ENCODE measurements at regions not wholly inside any gene's neighbourhood (a gene's known extent, or its start where the extent isn't known, plus 50 kb on each side); places are given as distances from the start of the nearest gene placed in this dataset.

- Histone ChIP-seq H3K4me3 (no peak overlapping the region), H3K4me1 (replicated peaks in 1 of 2) (no peaks in the 10 kb centered on the region), H3K9me3 (replicated peaks in 1 of 3) (no peaks in the 10 kb centered on the region), H3K27me3 (no peaks in the 10 kb centered on the region), H3K27ac (no peak overlapping the region), H3K36me3 (replicated peaks in 1 of 2) (no peaks in the 10 kb centered on the region)
- no peak for TF ChIP-seq POLR2A (IDR thresholded peaks at IDR 0.05)
- no peak for TF ChIP-seq CTCF (IDR thresholded peaks at IDR 0.05)
- DNase-seq, result no peak
- WGBS, 4 donors, result 82 to 92% (median 89%) methylated on average over 5 of the region's 5 CpGs
- intact Hi-C loops (cut with DNase I), result no loop called here
Measured at GRCh38 chr6:130585587-130585986, 219.8 kb downstream of the TMEM200A start.

DNA sequence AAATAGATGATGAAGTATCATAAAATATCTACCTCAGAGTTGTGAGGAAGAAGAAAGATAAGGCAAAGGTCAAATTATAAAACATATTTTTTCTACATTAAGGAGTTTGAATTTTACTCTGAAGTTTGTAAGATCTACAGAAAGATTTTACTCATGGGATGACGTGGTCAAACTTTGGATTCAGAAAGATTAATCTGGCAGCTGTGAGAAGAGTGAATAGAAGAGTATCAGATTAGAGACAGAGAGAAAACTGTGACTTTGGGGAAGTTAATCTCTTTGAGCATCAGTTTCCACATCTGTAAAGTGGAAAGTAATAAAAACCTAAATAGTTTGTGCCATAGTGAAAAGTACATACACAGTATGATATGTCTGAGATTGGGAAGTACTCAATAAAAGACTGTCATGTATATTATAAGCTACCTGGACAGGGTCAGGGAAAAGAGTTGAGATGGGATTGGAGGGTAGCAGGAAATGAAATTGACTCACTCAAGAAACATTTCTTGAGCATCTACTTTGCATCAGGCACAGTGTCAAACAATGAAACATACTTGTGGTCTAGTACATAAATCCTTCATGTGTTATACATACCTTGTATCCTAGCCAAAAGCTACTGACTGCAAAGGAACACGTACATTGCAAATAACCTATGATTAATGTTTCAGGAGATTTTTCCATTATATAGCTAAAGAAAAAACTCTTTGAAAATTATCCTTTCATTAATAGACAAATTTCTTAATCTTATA, 222.1 kb downstream of the TMEM200A start:
- 65 to 74% (median 69%) methylated on average over 2 of the region's 2 CpGs for WGBS, 4 donors
- TF ChIP-seq POLR2A (IDR thresholded peaks at IDR 0.05), result no peak
- TF ChIP-seq CTCF (IDR thresholded peaks at IDR 0.05), result no peak

DNA sequence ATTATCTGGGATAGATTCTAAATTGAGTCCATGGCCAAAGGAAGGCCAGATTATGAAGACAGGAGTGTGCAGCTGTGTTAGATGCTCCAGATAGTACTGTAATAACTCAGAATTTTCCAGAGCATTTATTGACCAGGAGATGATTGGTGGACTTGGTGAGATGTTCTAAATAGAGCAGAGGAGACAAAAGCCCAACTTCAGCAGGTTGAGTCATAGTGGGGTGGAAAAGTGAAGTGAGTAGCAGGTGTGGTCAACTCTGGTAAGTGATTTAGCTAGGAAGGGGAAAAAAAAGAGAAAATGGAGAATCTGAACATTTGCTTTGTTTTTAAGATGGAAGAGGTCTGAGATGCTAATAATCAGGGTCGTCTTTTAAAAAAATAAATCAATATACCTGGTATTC, 227.4 kb downstream of the TMEM200A start:
- TF ChIP-seq CTCF (IDR thresholded peaks at IDR 0.05), result no peak
- no peak for TF ChIP-seq POLR2A (IDR thresholded peaks at IDR 0.05)
- Histone ChIP-seq H3K9me3 (replicated peaks in 1 of 3) (no peaks in the 10 kb centered on the region), H3K36me3 (replicated peaks in 1 of 2) (no peaks in the 10 kb centered on the region), H3K27ac (no peak overlapping the region), H3K4me1 (replicated peaks in 1 of 2) (no peaks in the 10 kb centered on the region), H3K27me3 (no peaks in the 10 kb centered on the region), H3K4me3 (no peak overlapping the region)
- 83 to 96% (median 89%) methylated on average over 1 of the region's 1 CpG for WGBS, 4 donors
- intact Hi-C loops (cut with DNase I), result no loop called here
- DNase-seq, result no peak

More for the DNA sequence above, 222.1 kb downstream of the TMEM200A start:
- Histone ChIP-seq H3K4me1 (replicated peaks in 1 of 2) (no peaks in the 10 kb centered on the region), H3K9me3 (replicated peaks in 1 of 3) (no peaks in the 10 kb centered on the region), H3K36me3 (replicated peaks in 1 of 2) (no peaks in the 10 kb centered on the region), H3K4me3 (no peak overlapping the region), H3K27me3 (no peaks in the 10 kb centered on the region), H3K27ac (no peak overlapping the region)
- no peak for DNase-seq
- intact Hi-C loops (cut with DNase I), result no loop called here

DNA sequence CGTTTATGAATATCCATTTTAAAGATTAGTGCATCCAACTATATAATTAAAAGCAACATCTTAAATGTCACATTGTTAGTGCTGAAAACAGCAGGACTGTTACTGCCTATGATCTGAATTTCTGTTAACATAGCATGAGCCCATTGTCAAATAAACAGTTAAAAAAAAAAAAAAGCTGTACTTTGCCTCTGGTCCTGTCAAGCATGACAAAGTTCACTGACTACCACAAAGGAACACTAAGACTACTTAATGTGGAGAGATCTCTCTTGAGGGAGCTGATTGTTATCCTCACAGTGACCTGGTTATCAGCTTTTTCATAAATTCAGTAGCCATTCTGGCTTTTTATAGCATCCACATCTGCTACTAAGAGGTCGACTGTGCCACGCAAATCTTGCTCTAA, 228.1 kb downstream of the TMEM200A start:
- WGBS, 4 donors, result 66 to 82% (median 78%) methylated on average over 3 of the region's 3 CpGs
- intact Hi-C loops (cut with DNase I), result no loop called here
- Histone ChIP-seq H3K4me1 (replicated peaks in 1 of 2) (no peaks in the 10 kb centered on the region), H3K27ac (no peak overlapping the region), H3K9me3 (replicated peaks in 1 of 3) (no peaks in the 10 kb centered on the region), H3K4me3 (no peak overlapping the region), H3K36me3 (replicated peaks in 1 of 2) (no peaks in the 10 kb centered on the region), H3K27me3 (no peaks in the 10 kb centered on the region)
- no peak for DNase-seq
- TF ChIP-seq CTCF (IDR thresholded peaks at IDR 0.05) (no peak), POLR2A (IDR thresholded peaks at IDR 0.05) (no peak)
